SIG-M5 treated with dmso at 0.1 percent for 504 hours (cell line): ENCODE measurements at regions not wholly inside any gene's neighbourhood (a gene's known extent, or its start where the extent isn't known, plus 50 kb on each side); places are given as distances from the start of the nearest gene placed in this dataset.

Experiments
- DNase-seq: peaks from one replicate; lab custom pipeline; 2025; ENCODE audit not compliant: unreplicated experiment; lab: John Stamatoyannopoulos, UW

- no peak for DNase-seq
These were observed 288.9 kb upstream of the GBE1 start for GRCh38 chr3:82050382-82050781.

- DNase-seq: no peak
These were observed 287.3 kb upstream of the GBE1 start for GRCh38 chr3:82048711-82049110.

GRCh38 chr3:82044930-82045705, 283.7 kb upstream of the GBE1 start:
- DNase-seq: no peak

GRCh38 chr3:82038556-82038955, 277.1 kb upstream of the GBE1 start:
- DNase-seq: no peak

GRCh38 chr3:82033186-82033585, 271.7 kb upstream of the GBE1 start:
- no peak for DNase-seq

- no peak for DNase-seq
These were observed 270.2 kb upstream of the GBE1 start for GRCh38 chr3:82031596-82031995.

GRCh38 chr3:82030916-82031315, 269.5 kb upstream of the GBE1 start:
- DNase-seq: no peak

GRCh38 chr3:82022836-82023235, 261.4 kb upstream of the GBE1 start:
- no peak for DNase-seq

- DNase-seq: no peak
These were observed 258.8 kb upstream of the GBE1 start for GRCh38 chr3:82020282-82020681.

GRCh38 chr3:82015241-82015640, 253.8 kb upstream of the GBE1 start:
- DNase-seq: no peak

- DNase-seq: no peak
These were observed 251.3 kb upstream of the GBE1 start for GRCh38 chr3:82012775-82013174.

- DNase-seq: no peak
These were observed 249.9 kb upstream of the GBE1 start for GRCh38 chr3:82011336-82011735.

- no peak for DNase-seq
These were observed 243.8 kb upstream of the GBE1 start for GRCh38 chr3:82005266-82005665.

GRCh38 chr3:82004266-82004665, 242.8 kb upstream of the GBE1 start:
- no peak for DNase-seq

- DNase-seq: no peak
These were observed 241.7 kb upstream of the GBE1 start for GRCh38 chr3:82002986-82003642.

GRCh38 chr3:82002491-82002890, 241.0 kb upstream of the GBE1 start:
- DNase-seq: no peak

- no peak for DNase-seq
These were observed 240.0 kb upstream of the GBE1 start for GRCh38 chr3:82001276-82001923.

- DNase-seq: no peak
These were observed 239.3 kb upstream of the GBE1 start for GRCh38 chr3:82000773-82001172.

- DNase-seq: no peak
These were observed 238.9 kb upstream of the GBE1 start for GRCh38 chr3:82000350-82000749.

GRCh38 chr3:81998907-81999306, 237.5 kb upstream of the GBE1 start:
- DNase-seq: no peak

- DNase-seq: no peak
These were observed 236.8 kb upstream of the GBE1 start for GRCh38 chr3:81998139-81998755.

- no peak for DNase-seq
These were observed 235.9 kb upstream of the GBE1 start for GRCh38 chr3:81997390-81997789.
